H9 (cell line): ENCODE measurements at regions not wholly inside any gene's neighbourhood (a gene's known extent, or its start where the extent isn't known, plus 50 kb on each side); places are given as distances from the start of the nearest gene placed in this dataset.

Experiments used
- DNase-seq: peaks from one replicate; pipeline ENCODE4 v3.0.0-alpha.2; 2017
- H2AFZ ChIP-seq: one replicate; pipeline ENCODE4 v1.6.1; 2013; ENCODE audit warnings: mild to moderate bottlenecking, low read length, control low read depth, moderate library complexity
- H2AK5ac ChIP-seq: 2 replicates; pipeline ENCODE4 v1.6.1; 2013; ENCODE audit warnings: low read length, control low read depth, mixed read lengths; ENCODE audit not compliant: insufficient read length
- H2BK120ac ChIP-seq: one replicate; pipeline ENCODE4 v1.6.1; 2013; ENCODE audit warnings: low read depth, mild to moderate bottlenecking, low read length, control low read depth, inconsistent platforms; ENCODE audit not compliant: poor library complexity, severe bottlenecking
- H2BK12ac ChIP-seq: 2 replicates; pipeline ENCODE4 v1.6.1; 2013; ENCODE audit warnings: low read length, control low read depth, mixed read lengths, low read depth; ENCODE audit not compliant: insufficient read length
- H2BK15ac ChIP-seq: 2 replicates; pipeline ENCODE4 v1.6.1; 2013; ENCODE audit warnings: low read depth, low read length, control low read depth
- H2BK20ac ChIP-seq: one replicate; pipeline ENCODE4 v1.6.1; 2013; ENCODE audit warnings: low read depth, mild to moderate bottlenecking, low read length, control low read depth, inconsistent platforms; ENCODE audit not compliant: poor library complexity, severe bottlenecking
- H2BK5ac ChIP-seq: 2 replicates; pipeline ENCODE4 v1.6.1; 2013; ENCODE audit warnings: low read length, control low read depth, mixed read lengths; ENCODE audit not compliant: insufficient read length
- H3K14ac ChIP-seq: 2 replicates; pipeline ENCODE4 v1.6.1; 2013; ENCODE audit warnings: low read length, control low read depth; ENCODE audit not compliant: insufficient read depth
- H3K18ac ChIP-seq: 2 replicates; pipeline ENCODE4 v1.6.1; 2013; ENCODE audit warnings: low read depth, mild to moderate bottlenecking, mixed read lengths, low read length, control low read depth; ENCODE audit not compliant: insufficient read length
- H3K23ac ChIP-seq: 2 replicates; pipeline ENCODE4 v1.6.1; 2013; ENCODE audit warnings: low read length, control low read depth, mixed read lengths, low read depth; ENCODE audit not compliant: insufficient read length
- H3K23me2 ChIP-seq: 2 replicates; pipeline ENCODE4 v1.6.1; 2013; ENCODE audit warnings: low read depth, mild to moderate bottlenecking, mixed read lengths, low read length, control low read depth; ENCODE audit not compliant: insufficient read length, poor library complexity, severe bottlenecking
- H3K27ac ChIP-seq: 2 replicates; pipeline ENCODE4 v1.5.1; 2013; ENCODE audit warnings: low read length, control low read depth, mixed read lengths, low read depth; ENCODE audit not compliant: insufficient read length
- H3K27me3 ChIP-seq: 2 replicates; pipeline ENCODE4 v1.6.1; 2013; ENCODE audit warnings: low read length, control low read depth, inconsistent platforms; ENCODE audit not compliant: insufficient read depth
- H3K4ac ChIP-seq: 2 replicates; pipeline ENCODE4 v1.6.1; 2013; ENCODE audit warnings: low read depth, mild to moderate bottlenecking, control low read depth, inconsistent platforms, low read length, moderate library complexity
- H3K4me1 ChIP-seq: 2 replicates; pipeline ENCODE4 v1.6.1; 2013; ENCODE audit warnings: low read length, control low read depth, inconsistent platforms; ENCODE audit not compliant: insufficient read depth
- H3K4me2 ChIP-seq: 2 replicates; pipeline ENCODE4 v1.6.1; 2013; ENCODE audit warnings: low read length, control low read depth, mixed read lengths; ENCODE audit not compliant: insufficient read length, insufficient read depth
- H3K56ac ChIP-seq: 2 replicates; pipeline ENCODE4 v1.6.1; 2013; ENCODE audit warnings: low read depth, mild to moderate bottlenecking, mixed read lengths, low read length, control low read depth; ENCODE audit not compliant: insufficient read length
- H3K79me1 ChIP-seq: 2 replicates; pipeline ENCODE4 v1.6.1; 2013; ENCODE audit warnings: low read depth, mild to moderate bottlenecking, moderate library complexity, low read length, control low read depth, inconsistent platforms; ENCODE audit not compliant: insufficient read depth, poor library complexity, severe bottlenecking
- H3K79me2 ChIP-seq: 2 replicates; pipeline ENCODE4 v1.6.1; 2013; ENCODE audit warnings: low read length, control low read depth, inconsistent platforms; ENCODE audit not compliant: insufficient read depth
- H3K9ac ChIP-seq: 2 replicates; pipeline ENCODE4 v1.6.1; 2013; ENCODE audit warnings: low read length, control low read depth, mixed read lengths; ENCODE audit not compliant: insufficient read length; ENCODE audit errors: extremely low read depth
- H3K9me3 ChIP-seq: one replicate; pipeline ENCODE4 v1.6.1; 2013; ENCODE audit warnings: low read depth, low read length, inconsistent platforms; ENCODE audit not compliant: control insufficient read depth
- H3T11ph ChIP-seq: one replicate; pipeline ENCODE4 v1.6.1; 2013; ENCODE audit warnings: mild to moderate bottlenecking, low read length, control low read depth, inconsistent platforms
- H4K20me1 ChIP-seq: one replicate; pipeline ENCODE4 v1.6.1; 2013; ENCODE audit not compliant: control insufficient read depth, insufficient read length, insufficient read depth
- H4K5ac ChIP-seq: 2 replicates; pipeline ENCODE4 v1.6.1; 2013; ENCODE audit warnings: low read depth, mild to moderate bottlenecking, mixed read lengths, low read length, control low read depth; ENCODE audit not compliant: insufficient read length
- H4K8ac ChIP-seq: replicated peaks from 2 replicates; pipeline ENCODE4 v1.6.1; 2013; ENCODE audit warnings: low read length, control low read depth, mixed read lengths, low read depth; ENCODE audit not compliant: insufficient read length
- H4K91ac ChIP-seq: 2 replicates; pipeline ENCODE4 v1.6.1; 2013; ENCODE audit warnings: low read depth, mild to moderate bottlenecking, moderate library complexity, mixed read lengths, low read length, control low read depth; ENCODE audit not compliant: insufficient read length
- H3K27ac Mint-ChIP-seq, 3 experiments: 2 replicates in 2 of 3; 3 replicates in 1 of 3; pipeline ENCODE4 v1.8.0; 2020 to 2021; ENCODE audit warnings: mixed read lengths in 3 of 3, mild to moderate bottlenecking in 1 of 3, moderate library complexity in 1 of 3
- H3K27me3 Mint-ChIP-seq: 2 replicates; pipeline ENCODE4 v1.8.0; 2021; ENCODE audit warnings: low read depth, mild to moderate bottlenecking, moderate library complexity, mixed read lengths
- H3K36me3 Mint-ChIP-seq, 3 experiments: 2 replicates in 2 of 3; 3 replicates in 1 of 3; pipeline ENCODE4 v1.8.0; 2020 to 2021; ENCODE audit warnings: low read depth in 3 of 3, mixed read lengths in 3 of 3; ENCODE audit not compliant: insufficient read depth in 1 of 3
- H3K4me1 Mint-ChIP-seq, 2 experiments: 2 replicates each; pipeline ENCODE4 v1.8.0; 2020; ENCODE audit warnings: mixed read lengths in 2 of 2
- H3K4me3 Mint-ChIP-seq, 2 experiments: 2 replicates in 1 of 2; 3 replicates in 1 of 2; pipeline ENCODE4 v1.8.0; 2020 to 2021; ENCODE audit warnings: mild to moderate bottlenecking in 2 of 2, mixed read lengths in 2 of 2, moderate library complexity in 1 of 2
- H3K9me3 Mint-ChIP-seq, 2 experiments: 2 replicates in 1 of 2; 3 replicates in 1 of 2; pipeline ENCODE4 v1.8.0; 2020; ENCODE audit warnings: mild to moderate bottlenecking in 2 of 2, mixed read lengths in 2 of 2, moderate library complexity in 1 of 2
- WGBS: extraction: QIAGEN DNeasy Blood & Tissue Kit; methylation state at CpG from one replicate; pipeline ENCODE4 v1.1.7; 2013; ENCODE audit warnings: missing lambda C conversion rate, low lambda C conversion rate, mixed read lengths; ENCODE audit not compliant: insufficient read length; ENCODE audit errors: extremely low coverage; 5-methylcytosine and 5-hydroxymethylcytosine counted together
- TF ChIP-seq, protein P1 (sequence below): fragments of 200-600 bp; sonication (generic); conservative IDR thresholded peaks from 3 replicates; pipeline ENCODE4 v1.8.0; 2021; ENCODE audit warnings: antibody characterized with exemption, mild to moderate bottlenecking

DNA sequence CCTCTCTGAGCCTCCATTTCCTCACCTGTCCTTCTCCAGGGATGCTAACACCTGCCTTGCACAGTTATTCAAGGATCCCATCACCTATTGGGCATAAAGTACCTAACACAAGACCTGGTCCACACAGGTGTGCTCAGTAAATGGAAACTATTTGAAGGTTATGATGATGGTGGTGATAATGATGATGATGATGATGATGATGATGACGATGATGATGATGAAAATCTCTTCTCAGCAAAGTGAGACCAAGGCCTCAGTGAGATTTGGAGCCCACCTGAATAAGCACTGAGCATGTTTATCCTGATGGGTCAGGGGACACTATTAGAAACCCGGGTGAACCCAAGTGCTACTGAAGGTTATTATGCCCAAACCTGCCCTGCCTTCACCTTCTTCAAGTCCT, 100.7 kb downstream of the DMRTA2 start:
- Histone ChIP-seq H2BK12ac (no peak overlapping the region), H2BK20ac (no peak overlapping the region), H2AFZ (no peak overlapping the region), H2BK120ac (no peak overlapping the region), H3K18ac (no peak overlapping the region), H3K27me3 (no peaks in the 10 kb centered on the region), H3K4me2 (no peak overlapping the region), H3K27ac (no peak overlapping the region), H3K9ac (no peak overlapping the region), H3K56ac (no peak overlapping the region), H2BK5ac (no peak overlapping the region), H4K20me1 (no peaks in the 10 kb centered on the region), H3K4me1 (no peaks in the 10 kb centered on the region), H2BK15ac (no peak overlapping the region), H3K23ac (no peak overlapping the region), H2AK5ac (no peak overlapping the region), H4K8ac (no peak overlapping the region), H3K23me2 (no peaks in the 10 kb centered on the region), H3K9me3 (no peaks in the 10 kb centered on the region), H4K91ac (no peak overlapping the region), H3K79me1 (no peaks in the 10 kb centered on the region), H4K5ac (no peak overlapping the region), H3T11ph (no peak overlapping the region), H3K14ac (no peak overlapping the region), H3K4ac (no peak overlapping the region), H3K79me2 (no peaks in the 10 kb centered on the region)
- no peak for DNase-seq
- Mint-ChIP-seq H3K27ac (no peak overlapping the region), H3K27me3 (peaks cover 1% of the 10 kb centered on the region), H3K4me3 (no peak overlapping the region), H3K4me1 (no peaks in the 10 kb centered on the region), H3K9me3 (peaks cover 0 to 75% of the 10 kb centered on the region in 2 experiments; a peak in 2 of 5 replicates), H3K36me3 (peaks cover 0 to 18% (median 0%) of the 10 kb centered on the region in 3 experiments; a peak in 3 of 7 replicates)
- WGBS, result no CpG with 5 or more reads among the region's 2 CpGs
- TF ChIP-seq, protein P1, sequence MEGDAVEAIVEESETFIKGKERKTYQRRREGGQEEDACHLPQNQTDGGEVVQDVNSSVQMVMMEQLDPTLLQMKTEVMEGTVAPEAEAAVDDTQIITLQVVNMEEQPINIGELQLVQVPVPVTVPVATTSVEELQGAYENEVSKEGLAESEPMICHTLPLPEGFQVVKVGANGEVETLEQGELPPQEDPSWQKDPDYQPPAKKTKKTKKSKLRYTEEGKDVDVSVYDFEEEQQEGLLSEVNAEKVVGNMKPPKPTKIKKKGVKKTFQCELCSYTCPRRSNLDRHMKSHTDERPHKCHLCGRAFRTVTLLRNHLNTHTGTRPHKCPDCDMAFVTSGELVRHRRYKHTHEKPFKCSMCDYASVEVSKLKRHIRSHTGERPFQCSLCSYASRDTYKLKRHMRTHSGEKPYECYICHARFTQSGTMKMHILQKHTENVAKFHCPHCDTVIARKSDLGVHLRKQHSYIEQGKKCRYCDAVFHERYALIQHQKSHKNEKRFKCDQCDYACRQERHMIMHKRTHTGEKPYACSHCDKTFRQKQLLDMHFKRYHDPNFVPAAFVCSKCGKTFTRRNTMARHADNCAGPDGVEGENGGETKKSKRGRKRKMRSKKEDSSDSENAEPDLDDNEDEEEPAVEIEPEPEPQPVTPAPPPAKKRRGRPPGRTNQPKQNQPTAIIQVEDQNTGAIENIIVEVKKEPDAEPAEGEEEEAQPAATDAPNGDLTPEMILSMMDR, result no peak
